ENCODE measurements at regions not wholly inside any gene's neighbourhood (a gene's known extent, or its start where the extent isn't known, plus 50 kb on each side); places are given as distances from the start of the nearest gene placed in this dataset.

GRCh38 chr3:55313666-55314065, 173.4 kb downstream of the WNT5A start:
- Histone ChIP-seq H3K9me3 (no peaks in the 10 kb centered on the region), H3K4me3 (no peak overlapping the region), H3K27me3 (no peaks in the 10 kb centered on the region), H3K27ac (no peak overlapping the region), H3K4me1 (no peaks in the 10 kb centered on the region), H3K36me3 (no peaks in the 10 kb centered on the region)
- DNase-seq: no peak
- TF ChIP-seq, protein P1, sequence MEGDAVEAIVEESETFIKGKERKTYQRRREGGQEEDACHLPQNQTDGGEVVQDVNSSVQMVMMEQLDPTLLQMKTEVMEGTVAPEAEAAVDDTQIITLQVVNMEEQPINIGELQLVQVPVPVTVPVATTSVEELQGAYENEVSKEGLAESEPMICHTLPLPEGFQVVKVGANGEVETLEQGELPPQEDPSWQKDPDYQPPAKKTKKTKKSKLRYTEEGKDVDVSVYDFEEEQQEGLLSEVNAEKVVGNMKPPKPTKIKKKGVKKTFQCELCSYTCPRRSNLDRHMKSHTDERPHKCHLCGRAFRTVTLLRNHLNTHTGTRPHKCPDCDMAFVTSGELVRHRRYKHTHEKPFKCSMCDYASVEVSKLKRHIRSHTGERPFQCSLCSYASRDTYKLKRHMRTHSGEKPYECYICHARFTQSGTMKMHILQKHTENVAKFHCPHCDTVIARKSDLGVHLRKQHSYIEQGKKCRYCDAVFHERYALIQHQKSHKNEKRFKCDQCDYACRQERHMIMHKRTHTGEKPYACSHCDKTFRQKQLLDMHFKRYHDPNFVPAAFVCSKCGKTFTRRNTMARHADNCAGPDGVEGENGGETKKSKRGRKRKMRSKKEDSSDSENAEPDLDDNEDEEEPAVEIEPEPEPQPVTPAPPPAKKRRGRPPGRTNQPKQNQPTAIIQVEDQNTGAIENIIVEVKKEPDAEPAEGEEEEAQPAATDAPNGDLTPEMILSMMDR (IDR thresholded peaks at IDR 0.05): no peak
- intact Hi-C loops (cut with DNase I; ENCODE audit: low total_unique reads): no loop called here

GRCh38 chr3:55309336-55309735, 177.8 kb downstream of the WNT5A start:
- H3K36me3 ChIP-seq: no peaks in the 10 kb centered on the region
- TF ChIP-seq, protein P1 (IDR thresholded peaks at IDR 0.05): no peak
- H3K9me3 ChIP-seq: no peaks in the 10 kb centered on the region
- H3K27me3 ChIP-seq: no peaks in the 10 kb centered on the region
- intact Hi-C loops (cut with DNase I; ENCODE audit: low total_unique reads): no loop called here
- no peaks in the 10 kb centered on the region for H3K4me1 ChIP-seq
- no peak overlapping the region for H3K27ac ChIP-seq
- DNase-seq: no peak
- no peak overlapping the region for H3K4me3 ChIP-seq

DNA sequence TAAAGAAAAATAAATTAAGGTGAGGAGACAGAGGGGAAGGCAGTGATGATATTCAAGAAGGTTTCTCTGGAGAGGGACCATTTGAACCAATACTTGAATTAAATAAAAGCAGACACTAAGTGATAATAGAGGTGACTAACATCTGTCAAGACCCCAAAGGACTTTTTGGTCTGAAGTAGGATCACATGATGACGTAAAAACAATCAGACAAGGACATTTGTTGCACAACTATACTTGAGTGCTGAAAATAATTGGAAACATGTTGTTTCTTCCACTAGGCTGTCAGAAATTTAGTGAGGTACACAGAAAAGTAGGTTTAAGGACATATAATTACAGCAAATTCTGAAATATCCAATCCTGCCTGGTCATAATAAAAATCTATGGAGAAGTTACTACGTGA, 179.5 kb downstream of the WNT5A start:
- TF ChIP-seq, protein P1 (IDR thresholded peaks at IDR 0.05): no peak
- Histone ChIP-seq H3K4me3 (no peak overlapping the region), H3K36me3 (no peaks in the 10 kb centered on the region), H3K4me1 (no peaks in the 10 kb centered on the region), H3K9me3 (no peaks in the 10 kb centered on the region), H3K27me3 (no peaks in the 10 kb centered on the region), H3K27ac (no peak overlapping the region)
- intact Hi-C loops (cut with DNase I; ENCODE audit: low total_unique reads): no loop called here
- no peak for DNase-seq

DNA sequence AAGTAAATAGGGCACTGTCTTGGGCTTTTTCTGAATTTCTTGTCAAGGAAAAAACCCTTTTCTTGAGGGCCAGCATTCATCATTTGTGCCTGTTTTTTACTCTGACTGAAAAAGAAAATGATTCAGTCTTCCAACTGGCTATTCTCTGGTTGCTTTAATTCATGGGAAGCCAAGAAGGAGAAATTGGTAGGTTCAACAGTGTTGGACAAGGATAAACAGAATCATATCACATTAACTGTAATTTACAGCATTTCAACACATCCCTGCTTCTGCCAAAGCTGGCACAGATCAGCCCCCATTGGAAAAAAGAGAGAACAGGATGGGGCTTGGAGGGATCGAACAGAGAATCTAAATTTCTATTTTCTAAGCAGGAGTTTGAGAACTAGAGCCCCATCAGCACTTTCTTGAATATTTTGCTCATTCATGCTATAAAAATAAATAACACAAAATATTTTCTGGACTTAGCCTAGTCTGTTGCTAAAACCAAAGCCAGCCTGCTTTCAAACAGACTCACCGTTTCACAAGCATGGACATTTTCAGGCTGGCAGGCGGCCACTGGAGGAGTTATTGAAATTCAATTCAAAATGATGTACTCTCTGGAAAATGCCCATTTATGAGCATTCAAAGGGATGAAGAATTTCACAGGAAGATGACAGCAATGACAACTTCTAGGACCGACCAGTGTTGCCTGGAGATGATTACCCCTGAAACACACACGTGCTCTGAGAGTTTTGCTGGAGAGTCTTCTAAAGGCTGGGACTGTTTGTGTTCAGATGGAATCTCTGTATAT, 181.2 kb downstream of the WNT5A start:
- intact Hi-C loops (cut with DNase I; ENCODE audit: low total_unique reads): no loop called here
- no peak overlapping the region for H3K4me3 ChIP-seq
- H3K27ac ChIP-seq: no peak overlapping the region
- no peaks in the 10 kb centered on the region for H3K36me3 ChIP-seq
- H3K4me1 ChIP-seq: no peaks in the 10 kb centered on the region
- no peaks in the 10 kb centered on the region for H3K9me3 ChIP-seq
- H3K27me3 ChIP-seq: no peaks in the 10 kb centered on the region
- peak in 1 of 2 donors; percentile 29 for DNase-seq
- TF ChIP-seq, protein P1 (IDR thresholded peaks at IDR 0.05): no peak

DNA sequence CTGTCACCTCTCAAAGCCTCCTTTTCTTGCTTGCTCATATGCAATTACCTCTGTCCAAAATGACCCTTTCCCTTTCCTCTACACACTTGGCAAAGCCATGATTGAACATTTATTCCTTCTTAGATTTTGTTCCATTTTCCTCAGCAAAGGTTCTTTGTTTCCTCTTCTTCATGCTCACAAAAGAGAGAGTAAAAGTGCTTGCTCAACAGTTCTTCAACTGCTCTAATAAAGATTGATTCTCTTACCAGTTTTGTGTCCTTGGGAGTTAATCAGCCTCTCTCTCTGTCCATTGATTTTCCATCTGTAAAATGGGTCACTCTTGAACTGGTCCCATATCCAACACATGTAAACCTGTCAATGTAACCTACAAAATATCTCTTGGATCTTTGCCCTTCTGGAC, 186.4 kb downstream of the WNT5A start:
- Histone ChIP-seq H3K27me3 (no peaks in the 10 kb centered on the region), H3K9me3 (peaks cover 0 to 3% (median 0%) of the 10 kb centered on the region in 3 donors), H3K4me1 (no peaks in the 10 kb centered on the region), H3K4me3 (no peak overlapping the region), H3K27ac (no peak overlapping the region), H3K36me3 (no peaks in the 10 kb centered on the region)
- intact Hi-C loops (cut with DNase I; ENCODE audit: low total_unique reads): no loop called here
- no peak for DNase-seq
- TF ChIP-seq, protein P1 (IDR thresholded peaks at IDR 0.05): no peak
